Astrocyte of the spinal cord (primary cell): ENCODE measurements at regions not wholly inside any gene's neighbourhood (a gene's known extent, or its start where the extent isn't known, plus 50 kb on each side); places are given as distances from the start of the nearest gene placed in this dataset.

Source experiments
- DNase-seq: peaks from one replicate; pipeline ENCODE4 v3.0.0; 2011; ENCODE audit warnings: low read depth, low spot score
- H3K4me3 ChIP-seq: 2 replicates; pipeline ENCODE4 v1.5.1; 2011; ENCODE audit warnings: low read depth, mild to moderate bottlenecking, low read length, moderate library complexity
- CTCF ChIP-seq: IDR thresholded peaks from 2 replicates; pipeline ENCODE4 v1.5.1; 2012; ENCODE audit warnings: low read depth, mild to moderate bottlenecking, low read length, inconsistent platforms
- in situ Hi-C: cut with HindIII; loops from 2 replicates; pipeline ENCODE4 v1.10.0; 2017; ENCODE audit warnings: low sequenced_read_pairs

GRCh38 chr16:86291491-86291890, 218.8 kb upstream of the FOXF1 start:
- DNase-seq = no peak
- in situ Hi-C loops = no loop called here
- TF ChIP-seq CTCF = no peak
- H3K4me3 ChIP-seq = no peak overlapping the region

- in situ Hi-C loops = no loop called here
- no peak for DNase-seq
- no peak overlapping the region for H3K4me3 ChIP-seq
- TF ChIP-seq CTCF = no peak
Measured at GRCh38 chr16:86292171-86292775, 218.1 kb upstream of the FOXF1 start.

- no peak for DNase-seq
- no peak for TF ChIP-seq CTCF
- in situ Hi-C loops = no loop called here
- no peak overlapping the region for H3K4me3 ChIP-seq
Measured at GRCh38 chr16:86292942-86293341, 217.4 kb upstream of the FOXF1 start.

- TF ChIP-seq CTCF = no peak
- no peak overlapping the region for H3K4me3 ChIP-seq
- DNase-seq = no peak
- in situ Hi-C loops = no loop called here
Measured at GRCh38 chr16:86293906-86294305, 216.4 kb upstream of the FOXF1 start.

GRCh38 chr16:86294535-86295196, 215.7 kb upstream of the FOXF1 start:
- no peak for DNase-seq
- no peak overlapping the region for H3K4me3 ChIP-seq
- no peak for TF ChIP-seq CTCF
- in situ Hi-C loops = no loop called here

- in situ Hi-C loops = no loop called here
- DNase-seq = no peak
- no peak overlapping the region for H3K4me3 ChIP-seq
- no peak for TF ChIP-seq CTCF
Measured at GRCh38 chr16:86296256-86296655, 214.1 kb upstream of the FOXF1 start.
